Activated naive CD4-positive, alpha-beta T cell (primary cell): ENCODE measurements at regions not wholly inside any gene's neighbourhood (a gene's known extent, or its start where the extent isn't known, plus 50 kb on each side); places are given as distances from the start of the nearest gene placed in this dataset.
A peak's percentile ranks its signal among the peaks of the same experiment; 100 is the strongest.

Experiments used
- DNase-seq, 4 experiments: peaks; one replicate each; lab custom pipeline; 2025; lab: John Stamatoyannopoulos, UW

DNA sequence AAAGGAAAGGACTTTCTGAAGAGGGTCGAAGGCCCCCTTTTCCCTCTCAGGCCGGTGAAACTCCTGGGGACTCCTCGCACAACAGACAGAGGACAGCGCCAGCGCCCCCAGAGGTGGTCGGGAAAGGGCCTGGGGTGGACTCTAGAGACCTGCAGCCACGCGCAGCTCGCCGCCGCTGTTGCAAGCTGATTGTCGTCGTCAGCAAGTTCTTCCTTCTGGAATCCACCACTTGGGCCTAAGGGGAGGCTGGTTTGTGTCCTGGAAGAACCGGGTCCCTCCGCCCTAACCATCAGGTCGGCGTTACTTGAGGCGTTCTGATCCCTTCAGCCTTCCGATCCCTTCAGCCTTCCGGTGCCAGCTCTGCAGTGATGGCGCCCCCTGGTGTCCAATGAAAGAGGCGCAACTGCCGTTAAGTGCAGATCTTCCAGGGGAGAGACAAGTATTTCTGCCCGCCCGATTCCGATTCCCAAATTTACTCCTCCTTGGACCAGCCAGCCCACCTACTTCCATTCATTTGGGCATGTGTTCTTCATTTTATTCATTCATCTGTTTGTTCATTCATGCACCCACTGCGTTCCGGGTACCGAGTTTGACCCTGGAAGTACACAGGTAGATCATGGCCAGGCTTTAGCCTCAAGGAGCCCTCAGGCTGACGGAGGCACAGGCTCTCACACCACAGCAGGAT, 77.2 kb upstream of the SLC6A11 start:
- DNase-seq: peak; percentile 30 to 70 (median 61)

DNA sequence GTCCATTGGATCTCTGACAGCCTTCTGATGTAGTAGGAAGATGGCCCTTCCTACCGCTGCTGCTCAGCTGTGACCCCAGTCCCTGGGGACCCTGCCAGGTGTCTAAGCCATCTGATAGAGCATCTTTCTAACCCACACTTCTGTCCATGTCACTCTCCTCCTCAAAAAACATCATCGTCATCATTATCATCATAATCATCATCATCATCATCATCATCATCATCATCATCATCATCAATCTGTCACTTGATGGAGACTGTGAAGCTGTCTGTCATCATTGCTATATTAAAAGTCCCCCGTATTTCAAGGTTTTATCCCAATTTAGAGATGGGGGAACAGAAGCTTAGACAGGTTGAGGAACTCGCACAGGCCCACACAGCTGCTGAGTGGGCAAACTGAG, 75.1 kb upstream of the SLC6A11 start:
- DNase-seq: no peak

DNA sequence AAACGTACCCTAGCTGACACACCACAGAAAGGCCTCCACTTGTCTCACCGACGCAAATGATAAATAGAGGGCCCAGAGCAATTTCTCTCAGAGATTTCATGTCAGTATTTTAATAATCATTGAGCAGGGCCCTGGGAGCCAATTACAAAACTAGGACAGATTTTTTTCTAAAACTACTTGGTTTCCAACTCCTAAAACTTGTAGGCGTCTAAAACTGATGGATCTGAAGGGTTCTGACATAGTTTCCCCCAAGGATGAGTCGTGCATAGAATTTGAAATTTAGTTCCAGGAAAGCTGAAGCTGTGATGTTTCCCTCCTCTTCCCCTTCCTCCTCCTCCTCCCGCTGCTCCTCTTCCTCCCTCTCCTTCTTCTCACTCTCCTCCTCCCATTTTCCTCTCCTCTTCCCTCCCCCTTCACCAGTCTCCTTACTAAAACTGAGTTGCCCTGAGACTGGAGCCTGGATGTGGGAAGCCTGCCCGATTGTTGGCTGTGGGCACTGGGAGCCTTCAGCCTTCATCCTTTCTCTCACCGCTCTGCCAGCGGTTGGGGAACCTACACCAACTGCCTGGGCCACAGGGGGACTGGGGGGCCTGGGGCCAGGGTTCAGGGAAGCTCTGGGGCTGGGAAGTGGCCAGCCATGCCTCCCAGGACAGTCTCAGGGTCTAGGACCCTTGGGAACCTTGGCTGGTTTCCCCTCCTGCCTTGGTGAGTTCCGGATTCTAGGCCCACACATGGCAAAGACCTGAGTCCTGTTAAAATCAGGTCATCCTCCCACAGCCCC, 73.9 kb upstream of the SLC6A11 start:
- no peak for DNase-seq

DNA sequence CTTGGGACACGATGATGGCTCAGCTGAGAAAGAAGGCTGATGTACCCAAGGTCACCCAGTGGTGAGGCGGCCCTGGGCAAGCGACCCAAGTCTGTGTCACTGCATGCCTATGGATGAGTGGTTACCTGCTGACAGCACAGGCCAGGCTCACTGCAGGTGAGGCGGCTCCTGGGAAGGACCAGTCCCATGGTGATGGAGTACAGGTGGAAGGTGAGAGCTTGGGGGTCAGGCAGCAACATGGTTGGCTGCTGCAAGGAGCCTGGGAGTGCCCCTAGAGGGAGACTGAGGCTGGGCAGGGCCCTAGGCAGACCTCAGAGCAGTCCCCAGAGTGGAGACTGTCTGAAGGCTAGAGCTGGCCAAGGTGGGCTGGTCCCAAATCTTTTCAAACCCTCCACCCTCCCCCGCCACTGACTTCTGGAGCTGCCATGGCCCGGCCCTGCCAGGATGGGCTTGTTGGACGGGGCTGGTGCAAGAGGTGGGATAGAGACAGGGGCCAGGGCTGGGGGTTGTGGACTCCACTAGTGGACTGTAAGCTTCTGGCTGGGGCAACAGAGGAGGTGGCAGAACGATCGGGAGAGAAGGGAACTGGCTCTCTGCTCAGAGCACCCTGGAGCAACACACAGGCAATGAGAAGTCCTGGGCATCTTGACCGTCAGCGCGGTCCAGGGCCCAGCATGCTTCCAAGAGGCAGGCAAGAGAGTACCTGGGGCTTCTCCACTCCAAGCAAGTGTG, 72.5 kb upstream of the SLC6A11 start:
- DNase-seq: no peak

DNA sequence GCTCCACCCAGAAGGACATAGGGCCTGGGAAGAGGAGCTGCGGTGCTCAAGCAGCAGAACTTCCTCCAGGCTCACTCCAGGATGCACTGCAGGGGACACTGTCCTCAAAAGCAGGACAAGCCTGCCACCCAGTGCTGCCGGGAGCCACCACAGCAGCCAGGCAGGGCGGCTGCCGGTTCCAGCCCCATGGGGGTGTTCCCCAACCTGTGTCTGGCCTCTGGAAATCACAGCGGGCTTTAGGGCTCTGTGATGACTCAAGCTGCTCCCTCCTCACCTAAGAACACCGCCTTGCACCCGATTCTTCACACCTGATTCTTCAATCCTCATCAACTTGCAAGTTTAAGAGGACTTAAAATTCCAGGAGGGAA, 71.9 kb upstream of the SLC6A11 start:
- DNase-seq: no peak

DNA sequence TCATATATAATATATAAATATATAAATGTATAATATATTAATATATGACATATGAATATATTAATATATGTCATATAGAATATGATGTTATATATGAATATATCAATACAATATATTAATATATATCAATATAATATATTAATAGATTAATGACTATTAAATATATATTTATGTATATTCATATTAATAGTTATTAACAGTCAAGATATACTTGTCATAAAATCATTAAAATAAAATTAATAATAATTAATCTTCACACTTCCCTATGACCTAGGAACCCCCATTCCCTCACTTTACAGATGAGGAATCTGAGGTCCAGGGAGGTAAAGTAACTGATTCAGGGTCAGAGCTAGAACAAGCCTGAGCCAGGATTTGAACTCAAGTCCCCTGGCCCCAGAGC, 70.6 kb upstream of the SLC6A11 start:
- no peak for DNase-seq

DNA sequence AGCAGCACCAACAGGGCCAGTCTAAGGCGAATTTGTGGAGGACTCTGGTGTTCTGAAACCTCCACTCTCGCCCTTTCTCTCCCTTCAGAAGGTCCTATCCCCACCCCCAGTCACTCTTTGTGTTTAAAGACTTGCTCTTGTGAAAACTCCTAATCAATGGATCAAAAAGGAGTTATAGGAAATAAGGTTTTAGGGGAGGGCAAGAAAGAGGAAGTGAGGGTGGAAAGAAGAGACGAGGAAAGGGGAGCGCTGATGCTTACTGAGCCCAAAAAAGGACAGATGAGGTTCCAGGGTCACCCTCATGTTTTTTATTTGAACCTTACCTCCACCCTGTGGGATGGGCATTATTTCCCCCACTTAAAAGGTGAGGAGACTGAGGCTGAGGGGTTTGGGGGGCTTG, 70.0 kb upstream of the SLC6A11 start:
- no peak for DNase-seq

DNA sequence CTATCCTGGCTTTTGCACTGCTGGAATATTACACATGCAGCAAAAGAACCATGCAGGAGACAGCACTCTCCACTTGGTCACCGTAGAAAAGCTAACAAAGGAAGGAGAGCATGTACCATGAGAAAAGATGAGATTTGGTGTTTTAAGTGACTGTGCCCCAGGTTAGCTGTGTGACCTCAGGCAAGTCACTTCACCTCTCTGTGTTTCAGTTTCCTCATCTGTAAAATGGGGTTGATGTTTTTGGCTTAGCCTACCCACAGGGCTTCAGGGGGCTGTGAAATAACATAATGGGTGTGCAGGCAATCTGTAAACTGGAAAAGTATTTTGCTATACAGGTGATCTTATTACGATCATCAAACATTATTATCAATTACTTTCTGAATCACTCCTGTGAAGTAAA, 69.3 kb upstream of the SLC6A11 start:
- no peak for DNase-seq

DNA sequence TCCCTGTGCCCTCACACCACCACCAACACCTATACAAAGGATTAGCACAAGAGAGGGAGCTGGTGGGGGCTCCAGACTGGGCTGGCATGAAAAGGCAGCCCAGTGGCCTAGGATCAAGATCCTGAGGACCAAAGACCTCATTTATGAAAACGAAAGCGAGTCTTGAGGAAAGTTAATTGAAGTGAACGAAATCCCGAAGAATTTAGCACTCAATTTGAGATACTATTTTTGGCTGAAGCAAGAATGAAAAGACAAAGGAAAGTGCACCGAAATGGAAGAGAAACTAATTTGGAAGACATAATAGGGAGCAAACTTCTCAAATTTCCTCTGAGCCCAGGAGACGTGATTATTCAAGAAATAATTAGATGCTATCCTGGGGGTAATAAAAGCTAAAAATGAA, 68.7 kb upstream of the SLC6A11 start:
- DNase-seq: no peak

DNA sequence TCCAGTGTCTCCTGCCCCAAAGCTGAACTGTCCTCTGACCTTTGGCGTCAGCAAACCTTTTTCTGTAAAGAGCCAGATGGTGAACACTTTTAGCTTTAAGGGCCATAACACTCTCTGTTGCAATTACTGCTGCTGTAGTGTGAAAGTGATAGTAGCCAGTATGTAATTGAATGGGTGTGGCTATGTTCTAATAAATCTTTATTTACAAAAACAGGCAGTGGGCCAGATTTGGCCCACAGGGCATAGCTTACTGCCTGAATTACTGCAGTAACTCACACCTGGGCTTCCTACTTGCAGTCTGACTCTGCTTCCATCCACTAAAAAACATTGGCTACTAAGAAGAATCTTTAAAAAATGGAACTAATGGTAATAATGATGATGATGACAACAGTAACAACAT, 68.0 kb upstream of the SLC6A11 start:
- no peak for DNase-seq

DNA sequence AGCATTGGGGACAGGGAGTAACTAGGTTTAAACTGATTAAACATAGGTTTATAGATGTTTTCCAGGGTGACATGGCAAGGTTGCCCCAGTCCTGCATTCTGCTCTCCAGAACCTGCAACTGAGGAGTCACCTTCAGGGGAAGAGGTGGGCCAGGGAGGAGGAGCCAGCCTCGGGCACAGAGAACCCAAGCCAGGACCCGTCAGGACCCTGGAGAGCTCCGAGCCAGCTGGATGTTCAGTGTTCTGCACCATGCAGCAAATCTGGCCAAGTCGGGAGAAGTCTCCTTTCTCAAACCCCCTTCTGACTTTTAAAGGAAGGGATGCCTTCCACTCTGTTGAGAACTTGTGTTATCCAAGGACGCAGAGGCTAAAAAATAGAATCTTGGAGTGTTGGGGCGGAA, 62.1 kb upstream of the SLC6A11 start:
- DNase-seq: peak in 1 of 4 experiments; percentile 4

DNA sequence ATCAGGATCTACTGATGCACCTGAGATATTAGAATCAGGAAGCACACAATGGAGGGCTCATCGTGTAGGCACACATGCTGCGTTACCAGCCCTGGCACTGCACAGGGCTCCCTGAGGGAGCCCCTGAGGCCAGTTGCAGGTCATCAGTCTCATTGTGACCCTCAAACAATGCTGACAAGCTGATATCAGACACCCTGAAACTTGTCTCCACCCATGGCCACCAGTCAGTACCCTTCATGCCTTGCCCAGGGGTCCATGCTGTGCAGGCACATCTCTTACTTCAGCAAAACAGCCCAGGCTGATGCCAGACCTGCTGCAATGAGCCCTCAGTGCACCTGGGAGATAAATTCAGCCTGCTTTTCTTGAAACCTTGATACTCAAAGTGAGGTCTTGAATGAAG, 59.5 kb upstream of the SLC6A11 start:
- DNase-seq: no peak

DNA sequence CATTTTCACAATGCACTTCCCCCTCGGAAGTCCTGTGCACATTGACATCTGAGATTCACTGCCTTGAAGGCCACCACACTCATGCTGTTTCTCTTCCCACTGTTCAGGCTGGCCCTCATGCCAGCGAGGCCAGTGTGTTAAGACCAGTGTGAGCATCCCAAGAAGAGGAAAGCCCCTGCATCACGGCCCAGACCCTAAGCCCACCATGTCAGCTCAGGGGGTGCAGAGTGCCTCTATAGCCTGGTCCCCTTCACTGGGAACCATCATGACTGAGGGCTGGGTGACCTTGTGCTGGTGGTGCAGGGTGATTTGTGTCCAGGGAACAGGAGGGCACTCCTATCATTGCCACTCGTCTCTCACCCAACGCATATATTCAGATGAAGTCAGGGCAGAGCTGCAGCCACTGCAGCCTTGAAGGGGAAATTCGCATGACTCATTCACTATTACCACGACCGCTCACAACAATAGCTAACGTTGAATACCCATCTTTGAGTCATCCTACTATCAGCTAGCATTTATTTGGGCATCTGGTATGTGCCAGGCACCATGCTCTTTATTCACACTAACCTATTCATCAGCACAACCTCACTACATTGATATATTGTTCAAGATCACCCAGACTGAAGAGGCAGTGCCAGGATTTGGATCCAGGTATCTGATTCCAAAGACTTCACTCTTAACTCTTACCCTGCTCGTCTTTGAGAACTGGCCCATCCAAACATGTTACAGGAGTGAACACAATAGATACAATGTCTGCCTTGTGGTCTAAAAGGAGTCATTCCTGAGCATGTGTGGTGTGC, 58.8 kb upstream of the SLC6A11 start:
- no peak for DNase-seq

DNA sequence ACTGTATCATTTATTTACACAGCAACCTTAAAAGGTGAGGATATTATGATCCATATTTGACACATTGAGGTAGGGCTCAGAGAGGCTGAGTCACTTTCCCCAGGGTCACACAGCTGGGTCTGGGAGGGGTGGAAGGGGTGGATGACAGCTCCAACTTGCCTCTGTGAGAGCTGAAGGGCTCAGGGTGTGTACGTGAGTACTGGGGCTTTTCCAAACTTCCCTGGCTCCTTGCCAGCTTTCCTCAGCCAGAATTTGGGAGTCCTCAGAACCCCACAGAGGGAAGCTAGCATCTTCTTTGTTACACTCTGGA, 58.3 kb upstream of the SLC6A11 start:
- DNase-seq: no peak

DNA sequence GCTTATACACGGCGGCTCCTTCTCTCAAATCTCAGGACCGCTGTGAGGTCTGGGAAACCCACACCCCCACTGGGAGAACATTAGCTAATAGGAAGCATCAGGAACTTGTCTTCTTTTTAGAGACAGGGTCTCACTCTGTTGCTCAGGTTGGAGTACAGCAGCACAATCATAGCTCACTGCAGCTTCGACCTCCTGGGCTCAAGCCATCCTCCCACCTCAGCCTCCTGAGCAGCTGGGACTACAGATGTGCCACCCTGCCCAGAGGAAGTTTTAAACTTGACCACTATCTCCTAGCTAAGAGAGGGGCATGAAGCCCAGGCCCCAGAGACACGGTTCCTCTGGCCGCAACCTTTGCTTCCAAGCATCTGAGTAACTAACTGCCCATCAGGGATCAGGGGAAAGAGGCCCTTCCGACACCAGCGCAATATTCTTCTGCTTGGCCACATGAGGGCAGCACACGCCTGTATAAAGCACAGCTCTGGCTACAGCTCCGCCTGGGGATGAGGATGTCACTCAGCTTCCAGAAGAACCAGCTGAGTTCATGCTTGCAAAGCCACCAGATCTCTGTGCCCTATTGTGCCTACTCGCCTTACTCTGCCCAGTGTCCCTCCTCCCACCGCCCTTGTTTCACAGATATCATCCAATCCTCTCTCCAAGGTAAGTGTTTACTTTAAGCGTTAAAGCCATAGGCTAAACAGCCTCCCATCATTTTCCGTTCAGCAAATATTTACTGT, 57.6 kb upstream of the SLC6A11 start:
- peak in 2 of 4 experiments; percentile 4 to 7 for DNase-seq

DNA sequence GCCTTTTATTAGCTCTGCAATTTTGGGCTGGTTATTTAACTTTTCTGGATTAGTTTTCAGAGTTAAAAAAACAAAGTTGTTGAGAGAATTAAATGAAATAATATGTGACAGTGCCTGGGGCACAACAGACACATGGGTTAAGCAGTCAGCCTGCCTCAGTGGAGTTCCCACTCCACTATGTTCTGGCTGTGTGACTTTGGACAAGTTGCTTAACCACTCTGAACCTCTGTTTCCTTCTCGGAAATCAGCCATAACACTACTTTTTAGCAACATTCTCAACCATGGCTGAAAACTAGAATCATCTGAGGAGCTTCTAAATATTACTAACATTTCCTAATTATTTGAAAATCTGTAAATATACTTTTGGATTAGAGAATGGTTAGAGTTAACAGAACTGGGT, 56.5 kb upstream of the SLC6A11 start:
- no peak for DNase-seq

DNA sequence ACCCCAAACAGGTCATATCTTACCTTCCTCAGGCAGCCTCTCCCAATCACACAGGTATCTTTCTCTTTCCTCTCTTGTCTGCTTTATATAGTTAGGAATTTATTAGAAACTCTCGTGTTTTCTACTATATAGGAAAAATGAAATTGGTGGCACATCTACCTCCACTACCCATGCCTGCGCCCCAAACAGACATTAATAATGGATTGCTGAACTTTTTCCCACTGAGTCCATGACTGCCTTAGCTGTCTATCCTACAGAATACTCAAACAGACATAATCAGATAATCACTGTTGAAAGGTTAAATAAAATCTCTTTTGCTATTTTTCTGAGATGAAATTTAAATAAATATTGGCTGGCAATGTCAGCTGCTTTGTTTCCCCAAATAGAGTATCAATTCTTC, 55.8 kb upstream of the SLC6A11 start:
- no peak for DNase-seq

DNA sequence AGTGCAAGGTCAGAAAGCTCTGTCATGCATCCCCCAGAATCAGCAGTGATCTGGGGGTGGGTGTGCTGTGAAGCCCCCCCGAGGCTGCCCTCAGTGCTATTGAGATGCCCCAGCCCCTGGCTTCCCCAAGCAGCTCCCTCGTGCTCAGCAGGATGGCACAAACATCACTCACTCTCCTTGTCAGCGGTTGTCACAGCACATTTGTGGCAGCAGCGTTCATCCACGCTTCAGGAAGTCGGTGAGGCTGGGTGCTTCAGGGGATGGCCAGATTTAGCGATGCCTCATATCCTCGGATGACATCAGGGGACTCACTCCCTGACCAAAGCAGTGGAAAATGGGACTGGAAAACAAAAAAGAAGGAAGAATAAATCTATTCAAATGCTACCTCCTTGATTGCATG, 54.4 kb upstream of the SLC6A11 start:
- no peak for DNase-seq

DNA sequence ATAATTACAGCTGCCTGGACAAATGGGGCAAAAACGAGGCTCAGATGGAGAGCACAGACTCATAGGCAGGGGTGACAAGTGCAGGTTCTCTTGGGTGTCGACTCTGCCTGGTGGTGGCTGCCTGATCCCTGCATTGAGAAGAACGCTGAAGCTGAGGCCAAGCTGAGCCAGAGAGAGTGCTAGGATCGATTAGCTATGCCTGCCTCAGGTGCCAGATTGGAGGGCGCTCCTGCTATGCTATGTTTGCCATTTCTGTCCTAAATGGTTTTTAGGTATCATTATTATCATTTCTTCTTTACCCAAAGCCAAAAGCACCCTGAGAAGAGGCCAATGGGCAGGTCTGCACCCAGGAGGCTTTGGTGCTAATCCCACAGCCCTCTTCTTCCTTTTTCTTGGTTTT, 53.9 kb upstream of the SLC6A11 start:
- no peak for DNase-seq

DNA sequence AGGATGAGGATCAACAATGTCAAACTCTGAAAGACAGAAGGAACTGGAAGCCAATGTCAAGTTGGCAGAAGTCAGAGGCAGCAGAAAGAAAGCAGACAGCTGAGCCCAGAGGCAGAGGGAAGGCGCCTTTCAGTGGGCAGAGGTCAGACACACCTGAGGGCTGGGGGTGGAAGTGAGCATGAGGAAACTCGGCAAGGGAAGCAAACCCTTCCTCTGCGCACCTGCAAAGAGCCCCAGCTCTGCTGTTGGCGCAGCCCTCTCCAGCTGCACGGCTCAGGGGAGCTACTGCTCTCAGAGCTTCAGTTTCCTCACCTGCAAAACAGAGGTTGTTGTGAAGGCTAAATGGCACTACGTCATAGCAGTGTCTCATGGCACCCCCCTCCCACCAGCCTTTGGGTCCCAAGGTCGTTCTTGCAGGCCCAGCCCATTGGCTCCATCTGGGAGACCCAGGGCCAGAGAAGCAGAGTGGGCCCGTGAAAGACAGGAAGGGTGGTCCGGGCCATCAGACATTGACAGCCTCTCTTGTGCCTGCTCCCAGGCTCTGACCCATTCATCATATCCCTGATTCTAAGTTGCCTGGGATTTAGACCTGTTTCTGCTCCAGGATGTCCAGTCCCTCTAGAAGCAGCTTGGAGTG, 53.3 kb upstream of the SLC6A11 start:
- no peak for DNase-seq

DNA sequence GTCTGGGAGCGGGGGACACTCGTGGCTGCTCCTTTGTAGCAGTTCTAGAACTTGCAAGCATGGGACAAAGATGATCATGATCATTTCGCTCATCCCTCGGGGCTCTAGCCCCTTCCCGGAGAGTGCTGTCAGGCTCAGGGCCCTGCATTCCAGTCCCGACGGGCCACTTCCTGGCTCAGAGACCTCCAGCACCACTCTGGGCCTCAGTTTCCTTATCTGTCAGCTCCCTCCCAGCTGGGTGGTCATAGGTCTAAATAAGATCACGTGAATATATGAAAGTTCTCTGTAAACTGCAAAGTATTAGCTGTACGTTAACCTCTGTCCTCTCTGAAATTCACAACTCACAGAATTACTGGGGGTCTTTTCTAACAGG, 52.8 kb upstream of the SLC6A11 start:
- no peak for DNase-seq
